Activated CD8-positive, alpha-beta T cell treated with anti-CD3 and anti-CD28 coated beads, Interleukin-2, amount 10 ng/mL, durations not matched to agents 7 days and 5 days (primary cell): ENCODE measurements at regions not wholly inside any gene's neighbourhood (a gene's known extent, or its start where the extent isn't known, plus 50 kb on each side); places are given as distances from the start of the nearest gene placed in this dataset.

ENCODE experiments used
- ATAC-seq: fragments of 150-1000 bp; cut with Tn5 transposase; one replicate; pipeline ENCODE4 v1.10.0; 2021; ENCODE audit warnings: moderate library complexity
- CTCF ChIA-PET: fragments of 350-600 bp; sonication (Branson Sonifier 250); formaldehyde crosslinking; loops from one replicate; lab custom pipeline; 2021; ENCODE audit warnings: antibody characterized with exemption; lab: Charles Lee
- POLR2A ChIA-PET: fragments of 350-600 bp; sonication (Branson Sonifier 250); formaldehyde crosslinking; loops from one replicate; lab custom pipeline; 2021; ENCODE audit warnings: antibody characterized with exemption; lab: Charles Lee
- DNase-seq: peaks from one replicate; pipeline ENCODE4 v3.0.0-alpha.2; 2020
- H3K27ac Mint-ChIP-seq: one replicate; pipeline ENCODE4 v1.8.0; 2021; ENCODE audit warnings: mild to moderate bottlenecking, mixed read lengths
- H3K27me3 Mint-ChIP-seq: one replicate; pipeline ENCODE4 v1.8.0; 2021; ENCODE audit warnings: low read depth, mixed read lengths
- H3K36me3 Mint-ChIP-seq: one replicate; pipeline ENCODE4 v1.8.0; 2021; ENCODE audit warnings: low read depth, mixed read lengths
- H3K4me1 Mint-ChIP-seq: one replicate; pipeline ENCODE4 v1.8.0; 2021; ENCODE audit warnings: low read depth, mixed read lengths
- H3K4me3 Mint-ChIP-seq: one replicate; pipeline ENCODE4 v1.8.0; 2021; ENCODE audit warnings: mild to moderate bottlenecking, mixed read lengths
- H3K9me3 Mint-ChIP-seq: one replicate; pipeline ENCODE4 v1.8.0; 2022; ENCODE audit warnings: mixed read lengths; ENCODE audit not compliant: insufficient read depth

GRCh38 chr12:103105971-103106597 is 148.6 kb downstream of the ASCL1 start:
- Mint-ChIP-seq H3K36me3 (no peaks in the 10 kb centered on the region), H3K4me1 (no peaks in the 10 kb centered on the region), H3K9me3 (no peaks in the 10 kb centered on the region), H3K27ac (no peak overlapping the region), H3K27me3 (peaks cover 3% of the 10 kb centered on the region), H3K4me3 (no peak overlapping the region)
- POLR2A ChIA-PET = no interaction called here
- CTCF ChIA-PET = no interaction called here
- DNase-seq = no peak
- no peak for ATAC-seq

- ChIA-PET CTCF (no interaction called here), POLR2A (no interaction called here)
- no peak overlapping the region for H3K4me3 Mint-ChIP-seq
- no peaks in the 10 kb centered on the region for H3K4me1 Mint-ChIP-seq
- H3K27me3 Mint-ChIP-seq = peaks cover 3% of the 10 kb centered on the region
- no peaks in the 10 kb centered on the region for H3K9me3 Mint-ChIP-seq
- ATAC-seq (no peak), DNase-seq (no peak)
- no peaks in the 10 kb centered on the region for H3K36me3 Mint-ChIP-seq
- H3K27ac Mint-ChIP-seq = no peak overlapping the region
These were observed 152.4 kb downstream of the ASCL1 start for GRCh38 chr12:103109861-103110260.

GRCh38 chr12:103114296-103115055 is 157.0 kb downstream of the ASCL1 start:
- H3K4me1 Mint-ChIP-seq = no peaks in the 10 kb centered on the region
- ATAC-seq (no peak), DNase-seq (no peak)
- H3K9me3 Mint-ChIP-seq = no peaks in the 10 kb centered on the region
- H3K36me3 Mint-ChIP-seq = no peaks in the 10 kb centered on the region
- CTCF ChIA-PET = no interaction called here
- no peak overlapping the region for H3K27ac Mint-ChIP-seq
- POLR2A ChIA-PET = no interaction called here
- H3K4me3 Mint-ChIP-seq = no peak overlapping the region
- no peaks in the 10 kb centered on the region for H3K27me3 Mint-ChIP-seq

GRCh38 chr12:103128862-103129501 is 171.5 kb downstream of the ASCL1 start:
- POLR2A ChIA-PET = no interaction called here
- Mint-ChIP-seq H3K36me3 (no peaks in the 10 kb centered on the region), H3K27me3 (no peaks in the 10 kb centered on the region), H3K4me1 (no peaks in the 10 kb centered on the region), H3K27ac (no peak overlapping the region), H3K9me3 (peaks cover 7% of the 10 kb centered on the region), H3K4me3 (no peak overlapping the region)
- no peak for ATAC-seq
- no peak for DNase-seq
- CTCF ChIA-PET = no interaction called here

GRCh38 chr12:103130564-103130963 is 173.1 kb downstream of the ASCL1 start:
- ATAC-seq = no peak
- ChIA-PET POLR2A (no interaction called here), CTCF (no interaction called here)
- Mint-ChIP-seq H3K9me3 (peaks cover 11% of the 10 kb centered on the region), H3K27ac (no peak overlapping the region), H3K36me3 (no peaks in the 10 kb centered on the region), H3K27me3 (no peaks in the 10 kb centered on the region), H3K4me3 (no peak overlapping the region), H3K4me1 (no peaks in the 10 kb centered on the region)
- DNase-seq = no peak

GRCh38 chr12:103138538-103138937 is 181.1 kb downstream of the ASCL1 start:
- CTCF ChIA-PET = no interaction called here
- DNase-seq (no peak), ATAC-seq (no peak)
- H3K36me3 Mint-ChIP-seq = no peaks in the 10 kb centered on the region
- H3K9me3 Mint-ChIP-seq = peaks cover 7% of the 10 kb centered on the region
- no peaks in the 10 kb centered on the region for H3K27me3 Mint-ChIP-seq
- no peak overlapping the region for H3K4me3 Mint-ChIP-seq
- POLR2A ChIA-PET = no interaction called here
- H3K4me1 Mint-ChIP-seq = peaks cover 6% of the 10 kb centered on the region
- no peak overlapping the region for H3K27ac Mint-ChIP-seq

DNA sequence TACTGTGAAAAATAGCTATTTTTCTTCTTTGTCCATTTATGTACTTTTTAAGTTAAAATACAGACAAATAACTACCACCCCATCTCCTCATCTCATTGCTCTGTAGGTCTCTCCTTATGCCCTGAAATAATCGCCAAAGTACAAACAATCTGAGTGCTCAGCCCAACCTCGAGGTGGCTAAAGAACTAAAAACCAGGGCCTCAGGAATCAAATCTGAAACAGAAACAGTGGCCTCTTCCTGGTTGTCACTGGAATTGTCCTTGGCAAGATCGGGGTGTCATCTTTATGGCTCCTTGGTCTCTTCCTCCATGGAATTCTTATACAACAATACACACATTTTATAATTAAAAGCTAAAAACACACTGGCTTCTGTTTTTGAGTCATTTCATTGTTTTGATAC is 182.4 kb downstream of the ASCL1 start:
- ATAC-seq (no peak), DNase-seq (no peak)
- Mint-ChIP-seq H3K27ac (no peak overlapping the region), H3K27me3 (no peaks in the 10 kb centered on the region), H3K4me1 (peaks cover 6% of the 10 kb centered on the region), H3K9me3 (no peaks in the 10 kb centered on the region), H3K36me3 (no peaks in the 10 kb centered on the region), H3K4me3 (no peak overlapping the region)
- POLR2A ChIA-PET = no interaction called here
- CTCF ChIA-PET = no interaction called here

GRCh38 chr12:103140286-103140685 is 182.8 kb downstream of the ASCL1 start:
- ChIA-PET POLR2A (no interaction called here), CTCF (no interaction called here)
- H3K4me1 Mint-ChIP-seq = peaks cover 6% of the 10 kb centered on the region
- no peak overlapping the region for H3K4me3 Mint-ChIP-seq
- H3K27ac Mint-ChIP-seq = no peak overlapping the region
- no peaks in the 10 kb centered on the region for H3K36me3 Mint-ChIP-seq
- DNase-seq = no peak
- no peak for ATAC-seq
- H3K9me3 Mint-ChIP-seq = no peaks in the 10 kb centered on the region
- H3K27me3 Mint-ChIP-seq = no peaks in the 10 kb centered on the region

- CTCF ChIA-PET = no interaction called here
- POLR2A ChIA-PET = no interaction called here
- ATAC-seq (no peak), DNase-seq (no peak)
- no peaks in the 10 kb centered on the region for H3K4me1 Mint-ChIP-seq
- H3K27me3 Mint-ChIP-seq = no peaks in the 10 kb centered on the region
- no peak overlapping the region for H3K27ac Mint-ChIP-seq
- no peaks in the 10 kb centered on the region for H3K9me3 Mint-ChIP-seq
- no peaks in the 10 kb centered on the region for H3K36me3 Mint-ChIP-seq
- H3K4me3 Mint-ChIP-seq = no peak overlapping the region
These were observed 186.8 kb downstream of the ASCL1 start for GRCh38 chr12:103144278-103144677.

DNA sequence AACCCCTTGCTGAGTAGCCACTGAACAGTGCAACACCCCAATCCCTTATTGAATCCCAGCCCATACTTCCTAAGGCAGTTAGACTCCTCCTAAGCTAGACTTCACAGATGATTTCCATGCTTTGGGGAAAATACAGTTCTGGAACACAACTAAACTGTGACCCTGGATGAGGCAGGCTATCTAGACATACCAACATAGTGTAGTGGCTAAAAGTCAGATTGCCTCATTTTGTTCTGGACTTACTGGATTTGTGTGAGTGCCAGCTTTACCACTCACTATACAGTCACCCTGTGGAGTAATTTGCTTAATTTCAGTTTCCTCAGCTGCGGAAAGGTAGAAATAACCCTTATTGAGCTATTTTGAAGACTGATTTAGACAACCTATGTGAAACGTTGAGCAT is 203.1 kb downstream of the ASCL1 start:
- Mint-ChIP-seq H3K4me3 (no peak overlapping the region), H3K27me3 (no peaks in the 10 kb centered on the region), H3K9me3 (peaks cover 15% of the 10 kb centered on the region), H3K27ac (no peak overlapping the region), H3K4me1 (no peaks in the 10 kb centered on the region), H3K36me3 (no peaks in the 10 kb centered on the region)
- POLR2A ChIA-PET = no interaction called here
- DNase-seq = no peak
- CTCF ChIA-PET = no interaction called here
- ATAC-seq = no peak

- no peak overlapping the region for H3K27ac Mint-ChIP-seq
- ChIA-PET CTCF (no interaction called here), POLR2A (no interaction called here)
- no peak overlapping the region for H3K4me3 Mint-ChIP-seq
- H3K27me3 Mint-ChIP-seq = no peaks in the 10 kb centered on the region
- H3K36me3 Mint-ChIP-seq = no peaks in the 10 kb centered on the region
- DNase-seq (no peak), ATAC-seq (no peak)
- H3K9me3 Mint-ChIP-seq = peaks cover 7% of the 10 kb centered on the region
- no peaks in the 10 kb centered on the region for H3K4me1 Mint-ChIP-seq
These were observed 204.3 kb downstream of the ASCL1 start for GRCh38 chr12:103161582-103162362.

DNA sequence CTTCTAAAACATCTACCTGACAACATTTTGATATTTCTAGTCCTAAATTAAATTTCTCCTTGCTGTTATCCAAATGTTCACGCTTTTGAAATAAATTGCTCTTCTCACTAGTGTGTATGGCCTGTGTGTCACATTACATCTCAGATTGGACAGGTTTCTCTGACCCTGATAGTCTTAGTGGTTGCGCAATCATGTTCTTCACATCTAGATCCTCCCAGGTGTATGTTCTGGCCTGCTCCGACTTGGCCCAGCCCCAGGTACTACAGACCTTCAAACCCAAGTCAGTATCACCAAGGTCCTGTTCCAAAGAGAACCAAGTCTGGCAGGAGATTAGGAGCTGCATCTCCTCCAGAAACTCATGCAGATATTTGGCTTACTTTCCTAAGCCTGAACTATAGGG is 209.5 kb downstream of the ASCL1 start:
- POLR2A ChIA-PET = no interaction called here
- Mint-ChIP-seq H3K27ac (no peak overlapping the region), H3K9me3 (no peaks in the 10 kb centered on the region), H3K4me3 (no peak overlapping the region), H3K27me3 (no peaks in the 10 kb centered on the region), H3K36me3 (no peaks in the 10 kb centered on the region), H3K4me1 (no peaks in the 10 kb centered on the region)
- DNase-seq (no peak), ATAC-seq (no peak)
- CTCF ChIA-PET = no interaction called here
